A673 (cell line): ENCODE measurements at regions not wholly inside any gene's neighbourhood (a gene's known extent, or its start where the extent isn't known, plus 50 kb on each side); places are given as distances from the start of the nearest gene placed in this dataset.

ENCODE experiments used
- BruUV-seq: library from RNA; stranded (reverse); fragments of 400-500 nt; replicated peaks from 2 replicates; lab custom pipeline; 2021; lab: Mats Ljungman, UMichigan
- CTCF ChIA-PET: fragments of 300-600 bp; sonication (Branson Sonifier 250); formaldehyde crosslinking; loops from one replicate; lab custom pipeline; 2022; ENCODE audit warnings: antibody characterized with exemption; lab: Charles Lee
- POLR2A ChIA-PET: fragments of 300-600 bp; sonication (Branson Sonifier 250); formaldehyde crosslinking; loops from one replicate; lab custom pipeline; 2022; ENCODE audit warnings: antibody characterized with exemption; ENCODE audit not compliant: low non-redundant PET; lab: Charles Lee
- DNase-seq: peaks from one replicate; pipeline ENCODE4 v3.0.0-alpha.2; 2015; ENCODE audit warnings: low spot score
- H3K27ac ChIP-seq: fragments of 200-600 bp; sonication (generic); 2 replicates; pipeline ENCODE4 v1.5.1; 2016; ENCODE audit warnings: mixed run types, low read depth, mild to moderate bottlenecking, mixed read lengths, antibody characterized with exemption, low read length; ENCODE audit not compliant: poor library complexity, severe bottlenecking
- H3K27me3 ChIP-seq: fragments of 200-600 bp; sonication (generic); replicated peaks from 2 replicates; pipeline ENCODE4 v1.6.1; 2017; ENCODE audit warnings: mixed run types, low read depth, mild to moderate bottlenecking, mixed read lengths, antibody characterized with exemption, low read length; ENCODE audit not compliant: insufficient read depth, poor library complexity
- H3K36me3 ChIP-seq: fragments of 200-600 bp; sonication (generic); 2 replicates; pipeline ENCODE4 v1.6.1; 2016; ENCODE audit warnings: mixed run types, mild to moderate bottlenecking, mixed read lengths, antibody characterized with exemption, low read length; ENCODE audit not compliant: insufficient read depth, poor library complexity, severe bottlenecking
- H3K4me1 ChIP-seq: fragments of 200-600 bp; sonication (generic); 2 replicates; pipeline ENCODE4 v1.6.1; 2017; ENCODE audit warnings: mixed run types, mild to moderate bottlenecking, mixed read lengths, antibody characterized with exemption, low read length; ENCODE audit not compliant: insufficient read depth, poor library complexity, severe bottlenecking
- H3K4me3 ChIP-seq: fragments of 200-600 bp; sonication (generic); 2 replicates; pipeline ENCODE4 v1.5.1; 2016; ENCODE audit warnings: low read depth, mixed run types, mild to moderate bottlenecking, mixed read lengths, low read length; ENCODE audit not compliant: poor library complexity, severe bottlenecking
- H3K9me3 ChIP-seq: fragments of 200-600 bp; sonication (generic); 2 replicates; pipeline ENCODE4 v1.6.1; 2016; ENCODE audit warnings: mixed run types, low read depth, mild to moderate bottlenecking, mixed read lengths, antibody characterized with exemption, low read length; ENCODE audit not compliant: poor library complexity, severe bottlenecking
- EZH2 ChIP-seq: fragments of 200-600 bp; sonication (generic); IDR thresholded peaks from 2 replicates; pipeline ENCODE4 v1.6.1; 2017; ENCODE audit warnings: borderline replicate concordance, low read depth, mild to moderate bottlenecking, mixed read lengths, antibody characterized with exemption, low read length; ENCODE audit not compliant: poor library complexity, severe bottlenecking
- intact Hi-C: fragments of 100-400 bp; cut with micrococcal nuclease; formaldehyde crosslinking; loops from one replicate; pipeline ENCODE4 v1.10.0; 2022; ENCODE audit not compliant: unreplicated experiment
- TF ChIP-seq, protein P1 (sequence below): fragments of 300-800, 200-600 bp; sonication (generic); conservative IDR thresholded peaks from 2 replicates; pipeline ENCODE4 v1.5.1; 2017; ENCODE audit warnings: low read depth, mild to moderate bottlenecking, antibody characterized with exemption, low read length, moderate library complexity, mixed read lengths

DNA sequence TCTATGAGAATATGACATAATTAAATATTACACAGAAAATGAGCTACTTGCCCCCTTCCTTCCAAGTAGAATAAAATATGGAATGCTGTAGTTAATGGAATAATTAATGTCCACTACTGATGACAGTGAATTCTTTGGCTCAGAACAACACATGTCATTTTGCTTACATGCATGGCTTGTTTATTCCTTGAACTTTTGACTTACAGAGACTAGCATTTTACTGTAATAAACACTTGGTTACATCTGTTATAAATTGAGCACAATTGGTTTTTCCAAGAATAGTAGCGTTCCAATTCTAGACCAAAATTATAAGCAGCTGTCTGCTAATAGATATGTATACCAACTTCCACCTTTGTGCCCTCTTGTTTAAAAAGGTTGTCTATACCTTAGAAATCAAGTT, 286.7 kb downstream of the OTUD1 start:
- peaks cover under 1% of the 10 kb centered on the region for H3K9me3 ChIP-seq
- ChIA-PET CTCF (no interaction called here), POLR2A (no interaction called here)
- no peaks in the 10 kb centered on the region for H3K36me3 ChIP-seq
- H3K27me3 ChIP-seq, result no peaks in the 10 kb centered on the region
- BruUV-seq, result no TSS peak
- intact Hi-C loops, result no loop called here
- TF ChIP-seq EZH2, result no peak
- TF ChIP-seq, protein P1, sequence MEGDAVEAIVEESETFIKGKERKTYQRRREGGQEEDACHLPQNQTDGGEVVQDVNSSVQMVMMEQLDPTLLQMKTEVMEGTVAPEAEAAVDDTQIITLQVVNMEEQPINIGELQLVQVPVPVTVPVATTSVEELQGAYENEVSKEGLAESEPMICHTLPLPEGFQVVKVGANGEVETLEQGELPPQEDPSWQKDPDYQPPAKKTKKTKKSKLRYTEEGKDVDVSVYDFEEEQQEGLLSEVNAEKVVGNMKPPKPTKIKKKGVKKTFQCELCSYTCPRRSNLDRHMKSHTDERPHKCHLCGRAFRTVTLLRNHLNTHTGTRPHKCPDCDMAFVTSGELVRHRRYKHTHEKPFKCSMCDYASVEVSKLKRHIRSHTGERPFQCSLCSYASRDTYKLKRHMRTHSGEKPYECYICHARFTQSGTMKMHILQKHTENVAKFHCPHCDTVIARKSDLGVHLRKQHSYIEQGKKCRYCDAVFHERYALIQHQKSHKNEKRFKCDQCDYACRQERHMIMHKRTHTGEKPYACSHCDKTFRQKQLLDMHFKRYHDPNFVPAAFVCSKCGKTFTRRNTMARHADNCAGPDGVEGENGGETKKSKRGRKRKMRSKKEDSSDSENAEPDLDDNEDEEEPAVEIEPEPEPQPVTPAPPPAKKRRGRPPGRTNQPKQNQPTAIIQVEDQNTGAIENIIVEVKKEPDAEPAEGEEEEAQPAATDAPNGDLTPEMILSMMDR, result no peak
- no peak overlapping the region for H3K27ac ChIP-seq
- no peak for DNase-seq
- H3K4me1 ChIP-seq, result no peaks in the 10 kb centered on the region
- no peak overlapping the region for H3K4me3 ChIP-seq

DNA sequence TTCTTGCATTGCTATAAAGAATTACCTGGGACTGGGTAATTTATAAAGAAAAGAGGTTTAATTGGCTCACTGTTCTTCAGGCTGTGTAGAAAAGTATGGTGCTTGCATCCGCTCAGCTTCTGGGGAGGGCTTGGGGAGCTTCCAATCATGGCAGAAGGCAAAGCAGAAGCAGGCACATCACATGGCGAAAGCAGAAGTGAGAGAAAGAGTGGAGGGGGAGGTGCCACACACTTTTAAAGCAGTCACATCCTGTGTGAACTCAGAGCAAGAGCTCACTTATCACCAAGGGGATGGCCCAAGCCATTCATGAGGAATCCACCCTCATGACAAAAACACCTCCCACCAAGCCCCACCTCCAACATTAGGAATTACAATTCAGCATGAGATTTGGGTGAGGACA, 303.5 kb downstream of the OTUD1 start:
- intact Hi-C loops, result no loop called here
- ChIA-PET CTCF (no interaction called here), POLR2A (no interaction called here)
- H3K27ac ChIP-seq, result no peak overlapping the region
- BruUV-seq, result no TSS peak
- no peaks in the 10 kb centered on the region for H3K9me3 ChIP-seq
- no peak overlapping the region for H3K4me3 ChIP-seq
- TF ChIP-seq, protein P1, result no peak
- TF ChIP-seq EZH2, result no peak
- no peak for DNase-seq
- H3K27me3 ChIP-seq, result no peaks in the 10 kb centered on the region
- peaks cover 9% of the 10 kb centered on the region for H3K4me1 ChIP-seq
- H3K36me3 ChIP-seq, result no peaks in the 10 kb centered on the region

DNA sequence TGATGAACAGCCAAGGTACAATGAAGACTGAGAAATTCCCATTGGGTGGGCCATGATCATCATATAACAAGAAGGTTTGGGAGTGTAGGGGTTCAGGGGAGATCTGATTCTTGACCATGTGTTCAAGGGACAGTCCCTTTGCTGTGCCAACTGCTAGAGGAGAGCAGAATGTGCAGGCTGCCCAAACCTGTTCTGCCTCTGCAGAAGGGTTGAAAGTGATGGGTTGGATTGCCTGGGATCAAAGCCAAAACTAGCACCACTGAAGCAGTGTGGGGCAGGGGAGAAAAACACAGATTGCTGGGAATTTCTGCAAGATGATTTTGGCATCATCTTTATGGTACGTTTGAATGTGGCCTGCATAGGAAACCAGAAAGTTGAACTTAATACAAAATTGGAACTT, 303.9 kb downstream of the OTUD1 start:
- DNase-seq, result no peak
- Histone ChIP-seq H3K4me1 (peaks cover 9% of the 10 kb centered on the region), H3K27ac (no peak overlapping the region), H3K36me3 (no peaks in the 10 kb centered on the region), H3K27me3 (no peaks in the 10 kb centered on the region), H3K9me3 (no peaks in the 10 kb centered on the region), H3K4me3 (no peak overlapping the region)
- BruUV-seq, result no TSS peak
- intact Hi-C loops, result no loop called here
- ChIA-PET POLR2A (no interaction called here), CTCF (no interaction called here)
- no peak for TF ChIP-seq EZH2
- TF ChIP-seq, protein P1, result no peak
